ENCODE measurements at regions not wholly inside any gene's neighbourhood (a gene's known extent, or its start where the extent isn't known, plus 50 kb on each side); places are given as distances from the start of the nearest gene placed in this dataset.
"Not testable (repeated sequence)": the region's sequence is repeated elsewhere in the genome, so short reads cannot be mapped to it uniquely, and the experiment has no call there.

DNA sequence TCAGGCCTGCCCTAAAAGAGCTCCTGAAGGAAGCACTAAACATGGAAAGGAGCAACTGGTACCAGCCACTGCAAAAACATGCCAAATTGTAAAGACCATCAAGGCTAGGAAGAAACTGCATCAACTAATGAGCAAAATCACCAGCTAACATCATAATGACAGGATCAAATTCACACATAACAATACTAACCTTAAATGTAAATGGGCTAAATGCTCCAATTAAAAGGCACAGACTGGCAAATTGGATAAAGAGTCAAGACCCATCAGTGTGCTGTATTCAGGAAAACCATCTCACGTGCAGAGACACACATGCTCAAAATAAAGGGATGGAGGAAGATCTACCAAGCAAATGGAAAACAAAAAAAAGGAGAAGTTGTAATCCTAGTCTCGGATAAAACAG lies 50.6 kb upstream of the IGSF10 start:
- not testable (repeated sequence) for TF ChIP-seq POLR2A, POLR2AphosphoS5 (IDR thresholded peaks at IDR 0.05)

All from prostate gland (tissue), 1 donor.